ENCODE measurements at regions not wholly inside any gene's neighbourhood (a gene's known extent, or its start where the extent isn't known, plus 50 kb on each side); places are given as distances from the start of the nearest gene placed in this dataset.

DNA sequence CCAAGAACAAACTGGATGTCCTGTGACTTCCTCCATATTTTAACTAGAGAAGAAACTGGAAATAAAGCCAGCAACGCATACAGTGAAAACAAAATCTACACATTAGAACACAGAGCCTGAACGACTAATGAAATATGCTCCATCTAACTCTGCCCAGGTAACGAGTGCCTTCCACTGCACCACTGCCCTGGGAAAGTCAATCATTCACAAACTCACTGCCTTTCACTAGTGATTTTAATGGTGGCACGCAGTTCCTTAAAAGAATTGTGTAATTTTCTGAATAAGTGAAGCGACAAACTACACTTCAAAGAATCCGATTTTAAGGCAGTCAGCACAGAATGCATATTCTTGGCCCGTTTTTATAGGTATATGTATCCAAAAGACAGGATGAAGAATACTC is 416.0 kb downstream of the SHQ1 start:
- Histone ChIP-seq H3K27me3 (no peaks in the 10 kb centered on the region), H3K4me1 (peaks cover 3 to 32% (median 15%) of the 10 kb centered on the region in 4 donors), H3K4me3 (no peak overlapping the region), H3K27ac (no peak overlapping the region), H3K9me3 (no peaks in the 10 kb centered on the region), H3K36me3 (no peaks in the 10 kb centered on the region)
- TF ChIP-seq EP300 (IDR thresholded peaks at IDR 0.05; ENCODE audit: low read depth) (no peak), POLR2AphosphoS5 (IDR thresholded peaks at IDR 0.05) (no peak), POLR2A (IDR thresholded peaks at IDR 0.05) (no peak)
- TF ChIP-seq, protein P1, sequence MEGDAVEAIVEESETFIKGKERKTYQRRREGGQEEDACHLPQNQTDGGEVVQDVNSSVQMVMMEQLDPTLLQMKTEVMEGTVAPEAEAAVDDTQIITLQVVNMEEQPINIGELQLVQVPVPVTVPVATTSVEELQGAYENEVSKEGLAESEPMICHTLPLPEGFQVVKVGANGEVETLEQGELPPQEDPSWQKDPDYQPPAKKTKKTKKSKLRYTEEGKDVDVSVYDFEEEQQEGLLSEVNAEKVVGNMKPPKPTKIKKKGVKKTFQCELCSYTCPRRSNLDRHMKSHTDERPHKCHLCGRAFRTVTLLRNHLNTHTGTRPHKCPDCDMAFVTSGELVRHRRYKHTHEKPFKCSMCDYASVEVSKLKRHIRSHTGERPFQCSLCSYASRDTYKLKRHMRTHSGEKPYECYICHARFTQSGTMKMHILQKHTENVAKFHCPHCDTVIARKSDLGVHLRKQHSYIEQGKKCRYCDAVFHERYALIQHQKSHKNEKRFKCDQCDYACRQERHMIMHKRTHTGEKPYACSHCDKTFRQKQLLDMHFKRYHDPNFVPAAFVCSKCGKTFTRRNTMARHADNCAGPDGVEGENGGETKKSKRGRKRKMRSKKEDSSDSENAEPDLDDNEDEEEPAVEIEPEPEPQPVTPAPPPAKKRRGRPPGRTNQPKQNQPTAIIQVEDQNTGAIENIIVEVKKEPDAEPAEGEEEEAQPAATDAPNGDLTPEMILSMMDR (IDR thresholded peaks at IDR 0.05), result no peak
- intact Hi-C loops (cut with DNase I; ENCODE audit: low total_unique reads) (no loop called here), in situ Hi-C loops (cut with MboI; ENCODE audit: low pct_ligation_motif_present in 1 of 4, low pct_unique_long_range_greater_than_20kb in 1 of 4, low sequenced_read_pairs in 3 of 4) (no loop called here)
- no peak for DNase-seq
- 89 to 96% methylated on average over 7 of the region's 7 CpGs for WGBS, 2 donors (ENCODE audit: low coverage in 1 of 2)

DNA sequence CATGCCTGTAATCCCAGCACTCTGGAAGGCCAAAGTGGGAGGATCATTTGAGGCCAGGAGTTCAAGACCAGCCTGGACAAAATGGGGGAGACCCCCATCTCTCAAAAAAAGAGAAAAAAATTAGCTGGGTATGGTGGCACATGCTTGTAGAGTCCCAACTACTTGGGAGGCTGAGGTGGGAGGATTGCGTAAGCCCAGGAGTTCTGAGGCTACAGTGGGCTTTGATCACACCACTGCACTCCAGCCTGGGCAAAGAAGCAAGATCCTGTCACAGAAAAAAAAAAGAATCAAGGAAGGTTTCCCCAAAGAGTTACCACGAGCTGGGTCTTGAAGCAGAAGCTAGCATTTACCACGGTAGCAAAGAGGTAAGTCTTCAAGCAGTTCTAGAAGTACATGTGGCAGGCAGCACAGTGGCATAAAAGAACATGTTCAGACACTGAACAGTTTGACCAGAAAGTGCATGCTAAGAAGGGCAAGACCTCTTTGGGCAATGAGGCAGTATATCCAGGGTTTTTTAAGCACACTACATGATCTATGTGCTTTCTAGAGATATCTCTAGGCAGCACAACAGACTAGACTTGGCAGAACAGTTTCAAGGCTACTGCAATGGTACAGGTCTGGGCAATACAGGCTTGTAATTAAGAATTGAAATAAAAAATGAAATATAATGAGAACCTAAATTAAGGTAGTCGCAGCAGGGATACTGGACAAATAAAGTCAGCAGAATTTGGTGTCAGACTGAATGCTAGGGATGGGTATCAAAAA is 418.5 kb downstream of the SHQ1 start:
- Histone ChIP-seq H3K4me1 (peaks cover 9 to 54% (median 25%) of the 10 kb centered on the region in 4 donors), H3K9me3 (no peaks in the 10 kb centered on the region), H3K4me3 (no peak overlapping the region), H3K27ac (no peak overlapping the region), H3K36me3 (no peaks in the 10 kb centered on the region), H3K27me3 (no peaks in the 10 kb centered on the region)
- in situ Hi-C loops (cut with MboI; ENCODE audit: low pct_ligation_motif_present in 1 of 4, low pct_unique_long_range_greater_than_20kb in 1 of 4, low sequenced_read_pairs in 3 of 4), result no loop called here
- no peak for DNase-seq
- intact Hi-C loops (cut with DNase I; ENCODE audit: low total_unique reads), result no loop called here
- TF ChIP-seq, protein P1 (IDR thresholded peaks at IDR 0.05), result no peak
- no peak for TF ChIP-seq EP300 (IDR thresholded peaks at IDR 0.05; ENCODE audit: low read depth)
- no peak for TF ChIP-seq POLR2A (IDR thresholded peaks at IDR 0.05)
- no peak for TF ChIP-seq POLR2AphosphoS5 (IDR thresholded peaks at IDR 0.05)
- WGBS, 2 donors (ENCODE audit: low coverage in 1 of 2), result 58 to 63% methylated on average over 3 to 4 of the region's 4 CpGs

DNA sequence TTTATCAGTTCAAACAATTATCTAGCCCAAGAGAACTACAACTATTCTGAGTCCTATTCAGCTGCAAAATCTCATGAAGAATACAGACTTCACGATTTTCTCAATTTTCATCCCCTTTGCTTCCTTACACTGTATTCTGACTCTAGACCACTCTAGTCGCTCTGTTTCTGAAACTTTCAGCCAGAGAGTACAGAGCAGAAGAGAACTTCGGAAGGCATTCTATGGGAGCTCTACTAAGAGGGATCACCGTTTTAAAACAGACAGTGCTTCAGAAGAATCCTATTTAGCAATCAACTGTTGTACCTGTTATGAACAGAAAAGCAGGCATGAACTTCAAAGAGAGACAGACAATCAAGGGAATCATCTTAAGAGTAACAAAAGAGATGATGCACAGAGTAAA is 419.4 kb downstream of the SHQ1 start:
- H3K36me3 ChIP-seq, result no peaks in the 10 kb centered on the region
- peaks cover 9 to 54% (median 25%) of the 10 kb centered on the region in 4 donors for H3K4me1 ChIP-seq
- H3K4me3 ChIP-seq, result no peak overlapping the region
- in situ Hi-C loops (cut with MboI; ENCODE audit: low pct_ligation_motif_present in 1 of 4, low pct_unique_long_range_greater_than_20kb in 1 of 4, low sequenced_read_pairs in 3 of 4) (no loop called here), intact Hi-C loops (cut with DNase I; ENCODE audit: low total_unique reads) (no loop called here)
- DNase-seq, result no peak
- TF ChIP-seq, protein P1 (IDR thresholded peaks at IDR 0.05), result no peak
- TF ChIP-seq POLR2AphosphoS5 (IDR thresholded peaks at IDR 0.05) (no peak), POLR2A (IDR thresholded peaks at IDR 0.05) (no peak), EP300 (IDR thresholded peaks at IDR 0.05; ENCODE audit: low read depth) (no peak)
- H3K27ac ChIP-seq, result no peak overlapping the region
- H3K27me3 ChIP-seq, result no peaks in the 10 kb centered on the region
- 68 to 73% methylated on average over 4 of the region's 4 CpGs for WGBS, 2 donors (ENCODE audit: low coverage in 1 of 2)
- H3K9me3 ChIP-seq, result no peaks in the 10 kb centered on the region

DNA sequence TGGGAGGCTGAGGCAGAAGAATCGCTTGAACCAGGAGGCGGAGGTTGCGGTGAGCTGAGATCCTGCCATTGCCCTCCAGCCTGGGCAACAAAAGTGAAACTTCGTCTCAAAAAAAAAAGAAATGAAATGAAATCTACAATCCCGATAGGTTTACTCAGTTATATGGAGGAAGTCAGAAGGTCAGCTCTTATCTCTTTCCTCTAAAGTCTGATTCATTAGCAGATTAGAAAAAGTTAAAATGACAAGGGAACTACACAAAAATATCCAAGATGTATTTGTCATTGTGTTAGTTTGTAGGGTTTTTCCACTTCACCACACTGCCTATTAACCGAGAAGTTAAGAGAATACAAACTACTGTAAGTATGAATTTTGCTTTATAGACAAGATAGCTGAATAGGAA is 420.6 kb downstream of the SHQ1 start:
- TF ChIP-seq POLR2A (IDR thresholded peaks at IDR 0.05), result no peak
- in situ Hi-C loops (cut with MboI; ENCODE audit: low pct_ligation_motif_present in 1 of 4, low pct_unique_long_range_greater_than_20kb in 1 of 4, low sequenced_read_pairs in 3 of 4) (no loop called here), intact Hi-C loops (cut with DNase I; ENCODE audit: low total_unique reads) (no loop called here)
- H3K36me3 ChIP-seq, result no peaks in the 10 kb centered on the region
- H3K4me3 ChIP-seq, result no peak overlapping the region
- no peak overlapping the region for H3K27ac ChIP-seq
- no peaks in the 10 kb centered on the region for H3K9me3 ChIP-seq
- H3K4me1 ChIP-seq, result peaks cover 9 to 54% (median 25%) of the 10 kb centered on the region in 4 donors
- H3K27me3 ChIP-seq, result no peaks in the 10 kb centered on the region
- WGBS, 2 donors (ENCODE audit: low coverage in 1 of 2), result 68 to 70% methylated on average over 6 of the region's 6 CpGs
- DNase-seq, result no peak

All from transverse colon (tissue), 4 donors.